ENCODE measurements at regions not wholly inside any gene's neighbourhood (a gene's known extent, or its start where the extent isn't known, plus 50 kb on each side); places are given as distances from the start of the nearest gene placed in this dataset.

GRCh38 chr2:51107841-51108240 lies 75.9 kb upstream of the NRXN1 start:
- no peak for TF ChIP-seq POLR2AphosphoS5 (IDR thresholded peaks at IDR 0.05; ENCODE audit: low read depth, low read length)

GRCh38 chr2:51105811-51106210 lies 73.9 kb upstream of the NRXN1 start:
- no peak for TF ChIP-seq REST (IDR thresholded peaks at IDR 0.05; ENCODE audit: insufficient read depth in 1 of 2, low read depth in 2 of 2, low read length in 2 of 2)
- TF ChIP-seq SIN3A (IDR thresholded peaks at IDR 0.05; ENCODE audit: borderline replicate concordance, insufficient read depth, low read length) = no peak
- no peak for TF ChIP-seq FOXP2 (optimal IDR thresholded peaks at IDR 0.05; ENCODE audit: borderline replicate concordance, extremely low read depth, extremely low read length, insufficient read depth)

GRCh38 chr2:51103205-51103604 lies 71.3 kb upstream of the NRXN1 start:
- TF ChIP-seq TAF1 (IDR thresholded peaks at IDR 0.05; ENCODE audit: borderline replicate concordance, insufficient read depth, low read length) (no peak), POLR2AphosphoS5 (IDR thresholded peaks at IDR 0.05; ENCODE audit: low read depth, low read length) (no peak), FOXP2 (optimal IDR thresholded peaks at IDR 0.05; ENCODE audit: borderline replicate concordance, extremely low read depth, extremely low read length, insufficient read depth) (no peak), REST (IDR thresholded peaks at IDR 0.05; ENCODE audit: insufficient read depth in 1 of 2, low read depth in 2 of 2, low read length in 2 of 2) (no peak), SIN3A (IDR thresholded peaks at IDR 0.05; ENCODE audit: borderline replicate concordance, insufficient read depth, low read length) (no peak)

- TF ChIP-seq REST (IDR thresholded peaks at IDR 0.05; ENCODE audit: insufficient read depth in 1 of 2, low read depth in 2 of 2, low read length in 2 of 2) = no peak
- no peak for TF ChIP-seq TAF1 (IDR thresholded peaks at IDR 0.05; ENCODE audit: borderline replicate concordance, insufficient read depth, low read length)
- no peak for TF ChIP-seq FOXP2 (optimal IDR thresholded peaks at IDR 0.05; ENCODE audit: borderline replicate concordance, extremely low read depth, extremely low read length, insufficient read depth)
Measured at GRCh38 chr2:51093016-51093415, 61.1 kb upstream of the NRXN1 start.

- TF ChIP-seq TAF1 (IDR thresholded peaks at IDR 0.05; ENCODE audit: borderline replicate concordance, insufficient read depth, low read length) (no peak), POLR2AphosphoS5 (IDR thresholded peaks at IDR 0.05; ENCODE audit: low read depth, low read length) (no peak), FOXP2 (optimal IDR thresholded peaks at IDR 0.05; ENCODE audit: borderline replicate concordance, extremely low read depth, extremely low read length, insufficient read depth) (no peak), REST (IDR thresholded peaks at IDR 0.05; ENCODE audit: insufficient read depth in 1 of 2, low read depth in 2 of 2, low read length in 2 of 2) (no peak), SIN3A (IDR thresholded peaks at IDR 0.05; ENCODE audit: borderline replicate concordance, insufficient read depth, low read length) (no peak)
Measured at GRCh38 chr2:51085420-51086068, 53.6 kb upstream of the NRXN1 start.

All from PFSK-1 (cell line).